ENCODE measurements at regions not wholly inside any gene's neighbourhood (a gene's known extent, or its start where the extent isn't known, plus 50 kb on each side); places are given as distances from the start of the nearest gene placed in this dataset.

DNA sequence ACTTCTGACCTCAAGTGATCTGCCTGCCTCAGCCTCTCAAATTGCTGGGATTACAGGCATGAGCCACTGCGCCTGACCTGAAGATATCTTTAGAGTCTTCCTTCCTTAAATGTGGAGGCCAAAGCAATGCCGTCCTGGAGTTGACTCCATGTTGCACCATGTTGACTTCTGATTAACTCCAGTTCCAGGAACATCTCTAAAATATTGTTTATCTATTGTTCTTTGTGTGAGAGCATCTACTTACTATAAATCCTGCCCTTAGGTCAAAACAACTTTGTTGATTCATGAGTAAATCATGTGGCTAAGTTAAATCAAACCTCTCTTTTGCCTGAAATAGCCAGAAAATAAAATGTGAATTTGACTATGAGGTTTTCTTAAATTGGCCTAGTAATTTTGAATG is 56.6 kb upstream of the CAPRIN1 start (continued):
- TF ChIP-seq, protein P1, sequence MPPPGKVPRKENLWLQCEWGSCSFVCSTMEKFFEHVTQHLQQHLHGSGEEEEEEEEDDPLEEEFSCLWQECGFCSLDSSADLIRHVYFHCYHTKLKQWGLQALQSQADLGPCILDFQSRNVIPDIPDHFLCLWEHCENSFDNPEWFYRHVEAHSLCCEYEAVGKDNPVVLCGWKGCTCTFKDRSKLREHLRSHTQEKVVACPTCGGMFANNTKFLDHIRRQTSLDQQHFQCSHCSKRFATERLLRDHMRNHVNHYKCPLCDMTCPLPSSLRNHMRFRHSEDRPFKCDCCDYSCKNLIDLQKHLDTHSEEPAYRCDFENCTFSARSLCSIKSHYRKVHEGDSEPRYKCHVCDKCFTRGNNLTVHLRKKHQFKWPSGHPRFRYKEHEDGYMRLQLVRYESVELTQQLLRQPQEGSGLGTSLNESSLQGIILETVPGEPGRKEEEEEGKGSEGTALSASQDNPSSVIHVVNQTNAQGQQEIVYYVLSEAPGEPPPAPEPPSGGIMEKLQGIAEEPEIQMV (tag; conservative IDR thresholded peaks at IDR 0.05; ENCODE audit: low read depth) = no peak
- TF ChIP-seq TCF3 (CRISPR knock-in tag; IDR thresholded peaks at IDR 0.05) (peak; percentile 26; the same call in 1 of the 2 replicates), RUNX1 (IDR thresholded peaks at IDR 0.05; ENCODE audit: low read depth) (no peak), DPF2 (IDR thresholded peaks at IDR 0.05) (0 out of 2 replicates have a peak, but pooled peaks have one; percentile 13), KLF1 (tag; IDR thresholded peaks at IDR 0.05) (no peak), KDM2B (CRISPR knock-in tag; IDR thresholded peaks at IDR 0.05) (no peak), SAFB2 (IDR thresholded peaks at IDR 0.05; ENCODE audit: borderline replicate concordance, low read depth, low read length, severe bottlenecking) (no peak), MECOM (CRISPR knock-in tag; IDR thresholded peaks at IDR 0.05) (no peak), SOX6 (IDR thresholded peaks at IDR 0.05) (peak; percentile 78; the same call in 1 of the 2 replicates), ADNP (tag; IDR thresholded peaks at IDR 0.05) (peak; percentile 49; the same call in 1 of the 2 replicates), ZNF217 (CRISPR knock-in tag; IDR thresholded peaks at IDR 0.05) (no peak), PHTF2 (CRISPR knock-in tag; IDR thresholded peaks at IDR 0.05) (no peak)
- TF ChIP-seq, protein P2, sequence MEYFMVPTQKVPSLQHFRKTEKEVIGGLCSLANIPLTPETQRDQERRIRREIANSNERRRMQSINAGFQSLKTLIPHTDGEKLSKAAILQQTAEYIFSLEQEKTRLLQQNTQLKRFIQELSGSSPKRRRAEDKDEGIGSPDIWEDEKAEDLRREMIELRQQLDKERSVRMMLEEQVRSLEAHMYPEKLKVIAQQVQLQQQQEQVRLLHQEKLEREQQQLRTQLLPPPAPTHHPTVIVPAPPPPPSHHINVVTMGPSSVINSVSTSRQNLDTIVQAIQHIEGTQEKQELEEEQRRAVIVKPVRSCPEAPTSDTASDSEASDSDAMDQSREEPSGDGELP (CRISPR knock-in tag; IDR thresholded peaks at IDR 0.05; ENCODE audit: borderline replicate concordance) = no peak
- TF ChIP-seq, protein P3, sequence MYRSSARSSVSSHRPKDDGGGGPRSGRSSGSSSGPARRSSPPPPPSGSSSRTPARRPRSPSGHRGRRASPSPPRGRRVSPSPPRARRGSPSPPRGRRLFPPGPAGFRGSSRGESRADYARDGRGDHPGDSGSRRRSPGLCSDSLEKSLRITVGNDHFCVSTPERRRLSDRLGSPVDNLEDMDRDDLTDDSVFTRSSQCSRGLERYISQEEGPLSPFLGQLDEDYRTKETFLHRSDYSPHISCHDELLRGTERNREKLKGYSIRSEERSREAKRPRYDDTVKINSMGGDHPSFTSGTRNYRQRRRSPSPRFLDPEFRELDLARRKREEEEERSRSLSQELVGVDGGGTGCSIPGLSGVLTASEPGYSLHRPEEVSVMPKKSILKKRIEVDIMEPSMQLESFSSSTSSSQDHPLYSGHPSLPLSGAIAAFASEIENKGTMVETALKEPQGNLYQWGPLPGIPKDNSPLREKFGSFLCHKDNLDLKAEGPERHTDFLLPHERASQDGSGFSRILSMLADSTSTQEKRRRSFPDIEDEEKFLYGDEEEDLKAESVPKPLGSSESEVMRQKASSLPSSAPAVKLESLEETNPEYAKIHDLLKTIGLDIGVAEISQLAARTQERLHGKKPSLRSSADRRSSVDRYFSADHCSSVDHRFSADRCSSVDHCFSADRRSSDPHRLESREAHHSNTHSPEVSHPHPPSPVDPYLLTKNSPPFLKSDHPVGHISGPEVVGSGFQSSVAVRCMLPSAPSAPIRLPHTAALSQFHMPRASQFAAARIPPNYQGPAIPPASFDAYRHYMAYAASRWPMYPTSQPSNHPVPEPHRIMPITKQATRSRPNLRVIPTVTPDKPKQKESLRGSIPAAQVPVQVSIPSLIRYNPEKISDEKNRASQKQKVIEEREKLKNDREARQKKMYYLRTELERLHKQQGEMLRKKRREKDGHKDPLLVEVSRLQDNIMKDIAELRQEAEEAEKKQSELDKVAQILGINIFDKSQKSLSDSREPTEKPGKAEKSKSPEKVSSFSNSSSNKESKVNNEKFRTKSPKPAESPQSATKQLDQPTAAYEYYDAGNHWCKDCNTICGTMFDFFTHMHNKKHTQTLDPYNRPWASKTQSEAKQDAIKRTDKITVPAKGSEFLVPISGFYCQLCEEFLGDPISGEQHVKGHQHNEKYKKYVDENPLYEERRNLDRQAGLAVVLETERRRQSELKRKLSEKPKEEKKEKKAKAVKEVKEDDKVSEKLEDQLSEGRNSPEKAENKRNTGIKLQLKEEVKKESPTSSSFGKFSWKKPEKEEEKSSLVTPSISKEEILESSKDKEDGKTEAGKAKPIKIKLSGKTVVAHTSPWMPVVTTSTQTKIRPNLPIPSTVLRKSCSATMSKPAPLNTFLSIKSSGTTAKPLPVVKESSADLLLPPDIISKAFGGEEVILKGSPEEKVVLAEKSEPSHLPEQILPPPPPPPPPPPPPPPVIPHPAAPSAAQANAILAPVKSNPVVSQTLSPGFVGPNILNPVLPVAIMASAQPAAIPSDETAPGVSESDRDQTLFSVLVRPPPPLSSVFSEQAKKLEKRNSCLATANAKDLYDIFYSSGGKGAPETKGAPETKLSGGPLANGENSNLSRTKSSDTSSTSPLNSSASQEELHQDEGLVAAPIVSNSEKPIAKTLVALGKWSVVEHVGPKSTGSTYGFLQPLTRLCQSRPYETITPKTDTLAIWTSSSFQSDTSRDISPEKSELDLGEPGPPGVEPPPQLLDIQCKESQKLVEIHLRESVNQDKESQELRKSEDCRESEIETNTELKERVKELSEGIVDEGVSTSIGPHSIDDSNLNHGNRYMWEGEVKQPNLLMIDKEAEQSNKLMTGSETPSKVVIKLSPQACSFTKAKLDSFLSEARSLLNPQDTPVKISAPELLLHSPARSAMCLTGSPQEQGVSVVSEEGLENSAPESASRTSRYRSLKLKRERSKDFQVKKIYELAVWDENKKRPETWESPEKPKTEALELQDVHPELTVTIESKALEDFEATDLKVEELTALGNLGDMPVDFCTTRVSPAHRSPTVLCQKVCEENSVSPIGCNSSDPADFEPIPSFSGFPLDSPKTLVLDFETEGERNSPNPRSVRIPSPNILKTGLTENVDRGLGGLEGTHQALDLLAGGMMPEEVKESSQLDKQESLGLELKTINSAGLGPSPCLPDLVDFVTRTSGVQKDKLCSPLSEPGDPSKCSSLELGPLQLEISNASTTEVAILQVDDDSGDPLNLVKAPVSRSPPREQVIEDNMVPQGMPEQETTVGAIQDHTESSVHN (IDR thresholded peaks at IDR 0.05; ENCODE audit: borderline replicate concordance in 1 of 2, low read depth in 1 of 2) = no peak
- TF ChIP-seq, protein P4, sequence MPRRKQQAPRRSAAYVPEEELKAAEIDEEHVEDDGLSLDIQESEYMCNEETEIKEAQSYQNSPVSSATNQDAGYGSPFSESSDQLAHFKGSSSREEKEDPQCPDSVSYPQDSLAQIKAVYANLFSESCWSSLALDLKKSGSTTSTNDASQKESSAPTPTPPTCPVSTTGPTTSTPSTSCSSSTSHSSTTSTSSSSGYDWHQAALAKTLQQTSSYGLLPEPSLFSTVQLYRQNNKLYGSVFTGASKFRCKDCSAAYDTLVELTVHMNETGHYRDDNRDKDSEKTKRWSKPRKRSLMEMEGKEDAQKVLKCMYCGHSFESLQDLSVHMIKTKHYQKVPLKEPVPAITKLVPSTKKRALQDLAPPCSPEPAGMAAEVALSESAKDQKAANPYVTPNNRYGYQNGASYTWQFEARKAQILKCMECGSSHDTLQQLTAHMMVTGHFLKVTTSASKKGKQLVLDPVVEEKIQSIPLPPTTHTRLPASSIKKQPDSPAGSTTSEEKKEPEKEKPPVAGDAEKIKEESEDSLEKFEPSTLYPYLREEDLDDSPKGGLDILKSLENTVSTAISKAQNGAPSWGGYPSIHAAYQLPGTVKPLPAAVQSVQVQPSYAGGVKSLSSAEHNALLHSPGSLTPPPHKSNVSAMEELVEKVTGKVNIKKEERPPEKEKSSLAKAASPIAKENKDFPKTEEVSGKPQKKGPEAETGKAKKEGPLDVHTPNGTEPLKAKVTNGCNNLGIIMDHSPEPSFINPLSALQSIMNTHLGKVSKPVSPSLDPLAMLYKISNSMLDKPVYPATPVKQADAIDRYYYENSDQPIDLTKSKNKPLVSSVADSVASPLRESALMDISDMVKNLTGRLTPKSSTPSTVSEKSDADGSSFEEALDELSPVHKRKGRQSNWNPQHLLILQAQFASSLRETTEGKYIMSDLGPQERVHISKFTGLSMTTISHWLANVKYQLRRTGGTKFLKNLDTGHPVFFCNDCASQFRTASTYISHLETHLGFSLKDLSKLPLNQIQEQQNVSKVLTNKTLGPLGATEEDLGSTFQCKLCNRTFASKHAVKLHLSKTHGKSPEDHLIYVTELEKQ (CRISPR knock-in tag; IDR thresholded peaks at IDR 0.05) = no peak

Measured in K562 (cell line).